H1 (cell line): ENCODE measurements at regions not wholly inside any gene's neighbourhood (a gene's known extent, or its start where the extent isn't known, plus 50 kb on each side); places are given as distances from the start of the nearest gene placed in this dataset.

ENCODE experiments used
- CTCF ChIA-PET: fragments of 300-600 bp; sonication (Branson Sonifier 250); formaldehyde crosslinking; loops from one replicate; lab custom pipeline; 2021; ENCODE audit not compliant: partially characterized antibody; lab: Charles Lee
- POLR2A ChIA-PET: fragments of 300-600 bp; sonication (Branson Sonifier 250); formaldehyde crosslinking; loops from one replicate; lab custom pipeline; 2021; ENCODE audit warnings: inconsistent platforms; ENCODE audit not compliant: partially characterized antibody; lab: Charles Lee
- DNase-seq, 2 experiments: peaks; one replicate each; pipeline versions ENCODE4 v3.0.0 to v3.0.0-alpha.2; 2010 to 2022; ENCODE audit warnings: low spot score in 2 of 2, low read depth in 1 of 2, mixed read lengths in 1 of 2
- FAIRE-seq: peaks from 2 replicates; lab custom pipeline; 2011; peaks lifted over from hg19 to GRCh38; lab: Jason Lieb, UNC
- H2AFZ ChIP-seq: 2 replicates; pipeline ENCODE4 v1.8.1; 2012; ENCODE audit warnings: low read length, inconsistent platforms
- H2AK5ac ChIP-seq: 2 replicates; pipeline ENCODE4 v1.6.1; 2013; ENCODE audit warnings: low read depth, low read length
- H2BK120ac ChIP-seq: replicated peaks from 2 replicates; pipeline ENCODE3; 2013; ENCODE audit warnings: low read depth, low read length, inconsistent platforms
- H2BK12ac ChIP-seq: 2 replicates; pipeline ENCODE4 v1.6.1; 2013; ENCODE audit warnings: low read depth, low read length
- H2BK15ac ChIP-seq: 2 replicates; pipeline ENCODE4 v1.6.1; 2013; ENCODE audit warnings: low read length
- H2BK20ac ChIP-seq: 2 replicates; pipeline ENCODE4 v1.6.1; 2013; ENCODE audit warnings: low read length
- H2BK5ac ChIP-seq: 2 replicates; pipeline ENCODE4 v1.6.1; 2013; ENCODE audit warnings: low read depth, low read length
- H3K14ac ChIP-seq: 2 replicates; pipeline ENCODE4 v1.6.1; 2013; ENCODE audit warnings: inconsistent platforms; ENCODE audit not compliant: insufficient read length
- H3K18ac ChIP-seq: 2 replicates; pipeline ENCODE4 v1.6.1; 2013; ENCODE audit warnings: low read length; ENCODE audit errors: extremely low read depth
- H3K23ac ChIP-seq: 2 replicates; pipeline ENCODE4 v1.6.1; 2013; ENCODE audit warnings: inconsistent platforms; ENCODE audit not compliant: insufficient read length
- H3K23me2 ChIP-seq: 2 replicates; pipeline ENCODE4 v1.6.1; 2013; ENCODE audit warnings: low read depth, low read length
- H3K27ac ChIP-seq: 2 replicates; pipeline ENCODE4 v1.6.1; 2011; ENCODE audit warnings: low read depth, low read length, inconsistent platforms
- H3K27me3 ChIP-seq, 4 experiments: replicated peaks in 1 of 4; 1 replicate in 1 of 4; 2 replicates in 3 of 4; pipeline versions ENCODE4 v1.6.1 to v1.8.1; 2011 to 2013; ENCODE audit warnings: low read length in 3 of 4, mild to moderate bottlenecking in 3 of 4, inconsistent platforms in 2 of 4, mixed read lengths in 2 of 4, moderate library complexity in 1 of 4; ENCODE audit not compliant: control insufficient read depth in 3 of 4, insufficient read depth in 3 of 4; ENCODE audit errors: extremely low read depth in 1 of 4
- H3K36me3 ChIP-seq, 4 experiments: 2 replicates each; pipeline versions ENCODE4 v1.6.1 to v1.8.1; 2011 to 2013; ENCODE audit warnings: mild to moderate bottlenecking in 4 of 4, low read length in 3 of 4, moderate library complexity in 2 of 4, control low read depth in 1 of 4, inconsistent platforms in 1 of 4; ENCODE audit not compliant: insufficient read depth in 4 of 4, control insufficient read depth in 2 of 4
- H3K4ac ChIP-seq: replicated peaks from 2 replicates; pipeline ENCODE3; 2013; ENCODE audit warnings: low read length, low read depth, mixed read lengths, inconsistent platforms; ENCODE audit not compliant: insufficient read length
- H3K4me1 ChIP-seq, 4 experiments: replicated peaks in 1 of 4; 1 replicate in 1 of 4; 2 replicates in 3 of 4; pipeline versions ENCODE4 v1.6.1 to v1.8.1; 2011 to 2013; ENCODE audit warnings: low read length in 3 of 4, inconsistent platforms in 2 of 4, mixed read lengths in 1 of 4; ENCODE audit not compliant: insufficient read depth in 4 of 4, control insufficient read depth in 3 of 4
- H3K4me2 ChIP-seq, 2 experiments: 2 replicates each; pipeline versions ENCODE4 v1.6.1 to v1.8.1; 2011 to 2013; ENCODE audit warnings: low read depth in 2 of 2, low read length in 2 of 2, control low read depth in 1 of 2, inconsistent platforms in 1 of 2, mild to moderate bottlenecking in 1 of 2; ENCODE audit not compliant: insufficient read depth in 1 of 2
- H3K4me3 ChIP-seq, 4 experiments: fragments of 200-600, 300-600 bp in 1 of 4; sonication (generic), shearing (Covaris generic), sonication (Bioruptor Twin) in 1 of 4; 2 replicates each; pipeline versions ENCODE4 v1.5.1 to v1.8.1; 2011 to 2016; ENCODE audit warnings: low read length in 4 of 4, low read depth in 3 of 4, control low read depth in 2 of 4, inconsistent platforms in 2 of 4, mild to moderate bottlenecking in 2 of 4, mixed read lengths in 1 of 4, moderate library complexity in 1 of 4; ENCODE audit not compliant: insufficient read depth in 2 of 4; ENCODE audit errors: extremely low read depth in 1 of 4
- H3K56ac ChIP-seq: replicated peaks from 2 replicates; pipeline ENCODE3; 2013; ENCODE audit warnings: low read depth, mild to moderate bottlenecking, mixed read lengths, low read length, inconsistent platforms; ENCODE audit not compliant: insufficient read length
- H3K79me1 ChIP-seq: 2 replicates; pipeline ENCODE4 v1.6.1; 2013; ENCODE audit warnings: low read depth, low read length, control low read depth
- H3K79me2 ChIP-seq, 2 experiments: 2 replicates each; pipeline versions ENCODE4 v1.6.1 to v1.8.1; 2012 to 2013; ENCODE audit warnings: low read length in 2 of 2, mild to moderate bottlenecking in 2 of 2, inconsistent platforms in 1 of 2; ENCODE audit not compliant: insufficient read depth in 2 of 2, control insufficient read depth in 1 of 2
- H3K9ac ChIP-seq, 4 experiments: replicated peaks in 1 of 4; 1 replicate in 1 of 4; 2 replicates in 3 of 4; pipeline versions ENCODE4 v1.6.1 to v1.8.1; 2011 to 2013; ENCODE audit warnings: low read depth in 3 of 4, low read length in 3 of 4, control low read depth in 2 of 4, mild to moderate bottlenecking in 2 of 4, moderate library complexity in 2 of 4, inconsistent platforms in 1 of 4; ENCODE audit errors: extremely low read depth in 1 of 4
- H3K9me3 ChIP-seq, 2 experiments: 2 replicates each; pipeline versions ENCODE4 v1.6.1 to v1.8.1; 2012 to 2013; ENCODE audit warnings: mild to moderate bottlenecking in 2 of 2, moderate library complexity in 2 of 2, control low read depth in 1 of 2, inconsistent platforms in 1 of 2, low read depth in 1 of 2, low read length in 1 of 2, mixed read lengths in 1 of 2; ENCODE audit not compliant: insufficient read depth in 2 of 2
- H4K20me1 ChIP-seq, 2 experiments: replicated peaks in 1 of 2; 2 replicates each; pipeline versions ENCODE3 to v1.8.1; 2011 to 2013; ENCODE audit warnings: inconsistent platforms in 2 of 2, low read length in 2 of 2, mild to moderate bottlenecking in 1 of 2; ENCODE audit not compliant: insufficient read depth in 2 of 2, control insufficient read depth in 1 of 2
- H4K5ac ChIP-seq: 2 replicates; pipeline ENCODE4 v1.6.1; 2013; ENCODE audit warnings: low read length, low read depth, mixed read lengths, inconsistent platforms; ENCODE audit not compliant: insufficient read length
- H4K8ac ChIP-seq: 2 replicates; pipeline ENCODE4 v1.8.0; 2013; ENCODE audit warnings: mild to moderate bottlenecking, moderate library complexity, low read length, inconsistent platforms; ENCODE audit not compliant: insufficient read depth; ENCODE audit errors: extremely low read depth
- H4K91ac ChIP-seq: replicated peaks from 2 replicates; pipeline ENCODE3; 2013; ENCODE audit warnings: low read length, mixed read lengths, inconsistent platforms; ENCODE audit not compliant: insufficient read length
- CHD1 ChIP-seq: IDR thresholded peaks from 2 replicates; pipeline ENCODE4 v1.6.1; 2012; ENCODE audit warnings: low read depth, low read length, improper control_type of control experiment
- EZH2 ChIP-seq: fragments of 200-600 bp; sonication (generic); IDR thresholded peaks from 2 replicates; pipeline ENCODE4 v1.7.1; 2012; ENCODE audit warnings: low read depth, mild to moderate bottlenecking, moderate library complexity, low read length, inconsistent platforms; ENCODE audit not compliant: severe bottlenecking
- HDAC2 ChIP-seq, 2 experiments: fragments of 300-600 bp in 1 of 2; sonication (generic) in 1 of 2; IDR thresholded peaks; 2 replicates each; pipeline ENCODE4 v1.6.1; 2011 to 2012; ENCODE audit warnings: low read depth in 2 of 2, low read length in 2 of 2, mild to moderate bottlenecking in 2 of 2, moderate library complexity in 2 of 2, borderline replicate concordance in 1 of 2, inconsistent platforms in 1 of 2
- HDAC6 ChIP-seq: IDR thresholded peaks from one replicate; pipeline ENCODE4 v1.7.1; 2012; ENCODE audit warnings: low read depth, mild to moderate bottlenecking, inconsistent platforms, low read length, moderate library complexity
- JUND ChIP-seq: IDR thresholded peaks from 2 replicates; pipeline ENCODE4 v1.6.1; 2011; ENCODE audit warnings: mild to moderate bottlenecking, improper control_type of control experiment, low read length
- NANOG ChIP-seq: IDR thresholded peaks from 2 replicates; pipeline ENCODE4 v1.6.1; 2011; ENCODE audit warnings: low read length, low read depth, mild to moderate bottlenecking, inconsistent platforms; ENCODE audit not compliant: insufficient read depth, poor library complexity, severe bottlenecking
- POU5F1 ChIP-seq: IDR thresholded peaks from 2 replicates; pipeline ENCODE4 v1.6.1; 2011; ENCODE audit warnings: low read depth, mild to moderate bottlenecking, low read length, moderate library complexity
- RXRA ChIP-seq: IDR thresholded peaks from 2 replicates; pipeline ENCODE4 v1.6.1; 2011; ENCODE audit warnings: low read depth, mild to moderate bottlenecking, low read length, moderate library complexity; ENCODE audit not compliant: insufficient read depth
- SRF ChIP-seq: IDR thresholded peaks from 2 replicates; pipeline ENCODE4 v1.6.1; 2011; ENCODE audit warnings: mild to moderate bottlenecking, low read depth, low read length, moderate library complexity
- SUZ12 ChIP-seq: fragments of 200-600 bp; sonication (generic); IDR thresholded peaks from 2 replicates; pipeline ENCODE4 v1.6.1; 2012; ENCODE audit warnings: mild to moderate bottlenecking, inconsistent platforms, low read length, moderate library complexity, mixed read lengths
- WGBS, 2 experiments: shearing (Covaris generic) in 1 of 2; methylation state at CpG; one replicate each; pipeline versions ENCODE4 v1.1.6 to v1.1.7; 2013 to 2015; ENCODE audit warnings: low lambda C conversion rate in 2 of 2, mixed read lengths in 2 of 2, inconsistent platforms in 1 of 2, low coverage in 1 of 2, missing lambda C conversion rate in 1 of 2; ENCODE audit not compliant: insufficient replicate concordance in 2 of 2, insufficient coverage in 1 of 2, insufficient read length in 1 of 2; ENCODE audit errors: extremely low coverage in 1 of 2, missing lambda C conversion rate in 1 of 2; 5-methylcytosine and 5-hydroxymethylcytosine counted together

DNA sequence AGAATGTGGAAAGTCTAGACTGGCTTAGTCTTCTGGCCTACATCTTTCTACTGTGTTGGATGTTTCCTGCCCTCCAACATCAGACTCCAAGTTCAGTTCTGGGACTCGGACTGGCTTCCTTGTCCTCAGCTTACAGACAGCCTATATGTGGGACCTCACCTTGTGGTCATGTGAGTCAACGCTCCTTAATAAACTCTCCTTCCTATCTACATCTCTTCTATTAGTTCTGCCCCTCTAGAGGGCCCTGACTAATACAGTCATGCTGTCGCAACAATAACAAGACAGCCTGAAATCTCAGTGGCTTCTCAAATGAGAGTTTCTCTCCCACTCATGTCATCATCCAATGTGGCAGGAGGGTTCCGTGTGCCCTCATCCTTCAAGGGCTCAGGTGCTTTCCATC lies 347.8 kb downstream of the MZT1 start:
- H3K23ac ChIP-seq: no peak overlapping the region
- H4K8ac ChIP-seq: no peak overlapping the region
- no peaks in the 10 kb centered on the region for H3K79me1 ChIP-seq
- H3K4ac ChIP-seq: no peak overlapping the region
- TF ChIP-seq SRF: no peak
- TF ChIP-seq RXRA: no peak
- TF ChIP-seq POU5F1: no peak
- TF ChIP-seq HDAC2 (IDR thresholded peaks at IDR 0.05; ENCODE audit: borderline replicate concordance in 1 of 2, low read depth in 2 of 2, low read length in 2 of 2): no peak
- no peak for TF ChIP-seq NANOG
- no peak for TF ChIP-seq SUZ12
- no peak for TF ChIP-seq JUND
- TF ChIP-seq HDAC6: no peak
- no peak for TF ChIP-seq EZH2
- TF ChIP-seq CHD1: no peak
- no peak overlapping the region for H2BK20ac ChIP-seq
- no peaks in the 10 kb centered on the region for H3K36me3 ChIP-seq
- H2BK12ac ChIP-seq: no peak overlapping the region
- CTCF ChIA-PET: no interaction called here
- H3K18ac ChIP-seq: no peak overlapping the region
- POLR2A ChIA-PET: no interaction called here
- FAIRE-seq: no peak
- no peaks in the 10 kb centered on the region for H3K79me2 ChIP-seq
- no peak overlapping the region for H3K4me3 ChIP-seq
- no peak overlapping the region for H2BK120ac ChIP-seq
- H4K5ac ChIP-seq: no peak overlapping the region
- H4K20me1 ChIP-seq: no peaks in the 10 kb centered on the region
- no peaks in the 10 kb centered on the region for H3K27me3 ChIP-seq
- H3K4me2 ChIP-seq: no peak overlapping the region
- no peaks in the 10 kb centered on the region for H3K4me1 ChIP-seq
- H3K9me3 ChIP-seq: no peaks in the 10 kb centered on the region
- H3K23me2 ChIP-seq: no peaks in the 10 kb centered on the region
- H2AFZ ChIP-seq: no peak overlapping the region
- no peak overlapping the region for H2BK15ac ChIP-seq
- H2BK5ac ChIP-seq: no peak overlapping the region
- H3K14ac ChIP-seq: no peak overlapping the region
- H3K27ac ChIP-seq: no peak overlapping the region
- 94% methylated on average over 4 of the region's 4 CpGs; no CpG with 5 or more reads in 1 of the 2 experiments for WGBS, 2 experiments
- no peak overlapping the region for H3K9ac ChIP-seq
- no peak overlapping the region for H2AK5ac ChIP-seq
- H4K91ac ChIP-seq: no peak overlapping the region
- DNase-seq: no peak
- no peak overlapping the region for H3K56ac ChIP-seq
